H9 (cell line): ENCODE measurements at regions not wholly inside any gene's neighbourhood (a gene's known extent, or its start where the extent isn't known, plus 50 kb on each side); places are given as distances from the start of the nearest gene placed in this dataset.

ENCODE experiments used
- DNase-seq: peaks from one replicate; pipeline ENCODE4 v3.0.0-alpha.2; 2017
- H2AFZ ChIP-seq: one replicate; pipeline ENCODE4 v1.6.1; 2013; ENCODE audit warnings: mild to moderate bottlenecking, low read length, control low read depth, moderate library complexity
- H2AK5ac ChIP-seq: 2 replicates; pipeline ENCODE4 v1.6.1; 2013; ENCODE audit warnings: low read length, control low read depth, mixed read lengths; ENCODE audit not compliant: insufficient read length
- H2BK120ac ChIP-seq: one replicate; pipeline ENCODE4 v1.6.1; 2013; ENCODE audit warnings: low read depth, mild to moderate bottlenecking, low read length, control low read depth, inconsistent platforms; ENCODE audit not compliant: poor library complexity, severe bottlenecking
- H2BK12ac ChIP-seq: 2 replicates; pipeline ENCODE4 v1.6.1; 2013; ENCODE audit warnings: low read length, control low read depth, mixed read lengths, low read depth; ENCODE audit not compliant: insufficient read length
- H2BK15ac ChIP-seq: 2 replicates; pipeline ENCODE4 v1.6.1; 2013; ENCODE audit warnings: low read depth, low read length, control low read depth
- H2BK20ac ChIP-seq: one replicate; pipeline ENCODE4 v1.6.1; 2013; ENCODE audit warnings: low read depth, mild to moderate bottlenecking, low read length, control low read depth, inconsistent platforms; ENCODE audit not compliant: poor library complexity, severe bottlenecking
- H2BK5ac ChIP-seq: 2 replicates; pipeline ENCODE4 v1.6.1; 2013; ENCODE audit warnings: low read length, control low read depth, mixed read lengths; ENCODE audit not compliant: insufficient read length
- H3K14ac ChIP-seq: 2 replicates; pipeline ENCODE4 v1.6.1; 2013; ENCODE audit warnings: low read length, control low read depth; ENCODE audit not compliant: insufficient read depth
- H3K18ac ChIP-seq: 2 replicates; pipeline ENCODE4 v1.6.1; 2013; ENCODE audit warnings: low read depth, mild to moderate bottlenecking, mixed read lengths, low read length, control low read depth; ENCODE audit not compliant: insufficient read length
- H3K23ac ChIP-seq: 2 replicates; pipeline ENCODE4 v1.6.1; 2013; ENCODE audit warnings: low read length, control low read depth, mixed read lengths, low read depth; ENCODE audit not compliant: insufficient read length
- H3K23me2 ChIP-seq: 2 replicates; pipeline ENCODE4 v1.6.1; 2013; ENCODE audit warnings: low read depth, mild to moderate bottlenecking, mixed read lengths, low read length, control low read depth; ENCODE audit not compliant: insufficient read length, poor library complexity, severe bottlenecking
- H3K27ac ChIP-seq: 2 replicates; pipeline ENCODE4 v1.5.1; 2013; ENCODE audit warnings: low read length, control low read depth, mixed read lengths, low read depth; ENCODE audit not compliant: insufficient read length
- H3K27me3 ChIP-seq: 2 replicates; pipeline ENCODE4 v1.6.1; 2013; ENCODE audit warnings: low read length, control low read depth, inconsistent platforms; ENCODE audit not compliant: insufficient read depth
- H3K4ac ChIP-seq: 2 replicates; pipeline ENCODE4 v1.6.1; 2013; ENCODE audit warnings: low read depth, mild to moderate bottlenecking, control low read depth, inconsistent platforms, low read length, moderate library complexity
- H3K4me1 ChIP-seq: 2 replicates; pipeline ENCODE4 v1.6.1; 2013; ENCODE audit warnings: low read length, control low read depth, inconsistent platforms; ENCODE audit not compliant: insufficient read depth
- H3K4me2 ChIP-seq: 2 replicates; pipeline ENCODE4 v1.6.1; 2013; ENCODE audit warnings: low read length, control low read depth, mixed read lengths; ENCODE audit not compliant: insufficient read length, insufficient read depth
- H3K56ac ChIP-seq: 2 replicates; pipeline ENCODE4 v1.6.1; 2013; ENCODE audit warnings: low read depth, mild to moderate bottlenecking, mixed read lengths, low read length, control low read depth; ENCODE audit not compliant: insufficient read length
- H3K79me1 ChIP-seq: 2 replicates; pipeline ENCODE4 v1.6.1; 2013; ENCODE audit warnings: low read depth, mild to moderate bottlenecking, moderate library complexity, low read length, control low read depth, inconsistent platforms; ENCODE audit not compliant: insufficient read depth, poor library complexity, severe bottlenecking
- H3K79me2 ChIP-seq: 2 replicates; pipeline ENCODE4 v1.6.1; 2013; ENCODE audit warnings: low read length, control low read depth, inconsistent platforms; ENCODE audit not compliant: insufficient read depth
- H3K9ac ChIP-seq: 2 replicates; pipeline ENCODE4 v1.6.1; 2013; ENCODE audit warnings: low read length, control low read depth, mixed read lengths; ENCODE audit not compliant: insufficient read length; ENCODE audit errors: extremely low read depth
- H3K9me3 ChIP-seq: one replicate; pipeline ENCODE4 v1.6.1; 2013; ENCODE audit warnings: low read depth, low read length, inconsistent platforms; ENCODE audit not compliant: control insufficient read depth
- H3T11ph ChIP-seq: one replicate; pipeline ENCODE4 v1.6.1; 2013; ENCODE audit warnings: mild to moderate bottlenecking, low read length, control low read depth, inconsistent platforms
- H4K20me1 ChIP-seq: one replicate; pipeline ENCODE4 v1.6.1; 2013; ENCODE audit not compliant: control insufficient read depth, insufficient read length, insufficient read depth
- H4K5ac ChIP-seq: 2 replicates; pipeline ENCODE4 v1.6.1; 2013; ENCODE audit warnings: low read depth, mild to moderate bottlenecking, mixed read lengths, low read length, control low read depth; ENCODE audit not compliant: insufficient read length
- H4K8ac ChIP-seq: replicated peaks from 2 replicates; pipeline ENCODE4 v1.6.1; 2013; ENCODE audit warnings: low read length, control low read depth, mixed read lengths, low read depth; ENCODE audit not compliant: insufficient read length
- H4K91ac ChIP-seq: 2 replicates; pipeline ENCODE4 v1.6.1; 2013; ENCODE audit warnings: low read depth, mild to moderate bottlenecking, moderate library complexity, mixed read lengths, low read length, control low read depth; ENCODE audit not compliant: insufficient read length
- H3K27ac Mint-ChIP-seq, 3 experiments: 2 replicates in 2 of 3; 3 replicates in 1 of 3; pipeline ENCODE4 v1.8.0; 2020 to 2021; ENCODE audit warnings: mixed read lengths in 3 of 3, mild to moderate bottlenecking in 1 of 3, moderate library complexity in 1 of 3
- H3K27me3 Mint-ChIP-seq: 2 replicates; pipeline ENCODE4 v1.8.0; 2021; ENCODE audit warnings: low read depth, mild to moderate bottlenecking, moderate library complexity, mixed read lengths
- H3K36me3 Mint-ChIP-seq, 3 experiments: 2 replicates in 2 of 3; 3 replicates in 1 of 3; pipeline ENCODE4 v1.8.0; 2020 to 2021; ENCODE audit warnings: low read depth in 3 of 3, mixed read lengths in 3 of 3; ENCODE audit not compliant: insufficient read depth in 1 of 3
- H3K4me1 Mint-ChIP-seq, 2 experiments: 2 replicates each; pipeline ENCODE4 v1.8.0; 2020; ENCODE audit warnings: mixed read lengths in 2 of 2
- H3K4me3 Mint-ChIP-seq, 2 experiments: 2 replicates in 1 of 2; 3 replicates in 1 of 2; pipeline ENCODE4 v1.8.0; 2020 to 2021; ENCODE audit warnings: mild to moderate bottlenecking in 2 of 2, mixed read lengths in 2 of 2, moderate library complexity in 1 of 2
- H3K9me3 Mint-ChIP-seq, 2 experiments: 2 replicates in 1 of 2; 3 replicates in 1 of 2; pipeline ENCODE4 v1.8.0; 2020; ENCODE audit warnings: mild to moderate bottlenecking in 2 of 2, mixed read lengths in 2 of 2, moderate library complexity in 1 of 2
- CTCF ChIP-seq: fragments of 200-600 bp; sonication (generic); conservative IDR thresholded peaks from 3 replicates; pipeline ENCODE4 v1.8.0; 2021; ENCODE audit warnings: antibody characterized with exemption, mild to moderate bottlenecking
- WGBS: extraction: QIAGEN DNeasy Blood & Tissue Kit; methylation state at CpG from one replicate; pipeline ENCODE4 v1.1.7; 2013; ENCODE audit warnings: missing lambda C conversion rate, low lambda C conversion rate, mixed read lengths; ENCODE audit not compliant: insufficient read length; ENCODE audit errors: extremely low coverage; 5-methylcytosine and 5-hydroxymethylcytosine counted together

DNA sequence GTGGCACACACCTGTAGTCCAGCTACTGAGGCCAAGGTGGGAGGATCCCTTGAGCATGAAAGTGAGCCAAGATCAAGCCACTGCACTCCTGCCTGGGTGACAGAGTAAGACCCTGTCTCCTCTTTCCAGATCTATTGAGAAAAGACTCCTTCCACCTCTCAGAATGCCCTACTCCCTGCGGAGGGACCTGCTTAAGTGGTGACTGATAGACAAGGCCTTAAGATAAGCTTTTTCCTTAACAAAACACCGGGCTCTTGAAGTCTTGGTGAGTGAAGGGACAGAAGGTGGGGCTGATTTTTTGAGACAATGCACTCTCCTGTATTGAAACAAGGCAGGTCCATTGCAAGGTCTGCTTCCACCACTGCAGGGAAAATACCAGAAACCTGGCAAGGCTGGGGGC lies 338.4 kb upstream of the FRG2C start:
- Histone ChIP-seq H3K23ac (no peak overlapping the region), H3K23me2 (no peaks in the 10 kb centered on the region), H3K79me2 (no peaks in the 10 kb centered on the region), H3T11ph (no peak overlapping the region), H2BK120ac (no peak overlapping the region), H2BK20ac (no peak overlapping the region), H4K91ac (no peak overlapping the region), H3K56ac (no peak overlapping the region), H3K9ac (no peak overlapping the region), H2BK12ac (no peak overlapping the region), H4K20me1 (no peaks in the 10 kb centered on the region), H4K8ac (no peak overlapping the region), H3K79me1 (no peaks in the 10 kb centered on the region), H2BK5ac (no peak overlapping the region), H3K27me3 (no peaks in the 10 kb centered on the region), H3K18ac (no peak overlapping the region), H3K4me2 (no peak overlapping the region), H2AFZ (no peak overlapping the region), H3K27ac (no peak overlapping the region), H4K5ac (no peak overlapping the region), H3K9me3 (no peaks in the 10 kb centered on the region), H3K4me1 (no peaks in the 10 kb centered on the region; the same call in 1 of the 2 replicates), H2AK5ac (no peak overlapping the region), H3K14ac (no peak overlapping the region), H3K4ac (no peak overlapping the region), H2BK15ac (no peak overlapping the region)
- no CpG with 5 or more reads among the region's 2 CpGs for WGBS
- Mint-ChIP-seq H3K36me3 (no peaks in the 10 kb centered on the region), H3K9me3 (no peaks in the 10 kb centered on the region), H3K27ac (peak overlapping the region in 2 of 3 experiments; percentile 48 to 59; a peak in 1 of 7 replicates), H3K4me1 (peaks cover 19 to 26% of the 10 kb centered on the region in 2 experiments), H3K27me3 (peaks cover 6% of the 10 kb centered on the region), H3K4me3 (no peak overlapping the region)
- no peak for DNase-seq
- no peak for TF ChIP-seq CTCF
